Peyer's patch (tissue), 4 donors: ENCODE measurements at regions not wholly inside any gene's neighbourhood (a gene's known extent, or its start where the extent isn't known, plus 50 kb on each side); places are given as distances from the start of the nearest gene placed in this dataset.

Experiments used
- CTCF ChIP-seq, 6 experiments: fragments of 450-650 bp in 4 of 6; fragments of 200-600 bp in 2 of 6; sonication (generic) in 1 of 6; IDR thresholded peaks; one replicate each; pipeline ENCODE4 v1.5.1; 2017 to 2019; ENCODE audit warnings: antibody characterized with exemption in 6 of 6, mild to moderate bottlenecking in 3 of 6, moderate library complexity in 1 of 6
- POLR2A ChIP-seq, 2 donors: fragments of 450-650 bp; IDR thresholded peaks; one replicate each; pipeline ENCODE4 v1.5.1; 2017; ENCODE audit warnings: antibody characterized with exemption in 2 of 2, mild to moderate bottlenecking in 2 of 2, moderate library complexity in 2 of 2

- TF ChIP-seq CTCF (IDR thresholded peaks at IDR 0.05) (no peak), POLR2A (IDR thresholded peaks at IDR 0.05) (no peak)
Observed at GRCh38 chr4:162727232-162727631, 439.5 kb downstream of the NAF1 start.
